ENCODE measurements at regions not wholly inside any gene's neighbourhood (a gene's known extent, or its start where the extent isn't known, plus 50 kb on each side); places are given as distances from the start of the nearest gene placed in this dataset.
"Not testable (repeated sequence)": the region's sequence is repeated elsewhere in the genome, so short reads cannot be mapped to it uniquely, and the experiment has no call there.

DNA sequence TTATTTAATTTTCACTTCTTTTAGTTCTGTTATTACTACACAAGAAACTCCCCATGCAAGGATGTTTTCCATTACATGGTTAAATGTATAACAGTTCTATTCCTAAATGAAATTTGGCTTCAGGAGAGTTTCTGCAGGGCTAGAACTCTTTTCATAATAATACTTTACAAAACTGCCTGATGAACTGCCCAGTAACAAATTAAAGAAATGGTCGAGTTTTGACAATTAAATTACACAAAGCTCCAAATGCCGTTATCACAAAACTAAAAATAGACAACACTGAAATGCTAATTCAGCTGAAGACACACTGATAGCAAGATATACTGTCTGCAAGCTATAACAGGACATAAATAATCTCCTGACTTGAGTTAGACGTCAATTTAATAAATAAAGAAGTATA lies 435.2 kb upstream of the CCDC54 start:
- DNase-seq: no peak

DNA sequence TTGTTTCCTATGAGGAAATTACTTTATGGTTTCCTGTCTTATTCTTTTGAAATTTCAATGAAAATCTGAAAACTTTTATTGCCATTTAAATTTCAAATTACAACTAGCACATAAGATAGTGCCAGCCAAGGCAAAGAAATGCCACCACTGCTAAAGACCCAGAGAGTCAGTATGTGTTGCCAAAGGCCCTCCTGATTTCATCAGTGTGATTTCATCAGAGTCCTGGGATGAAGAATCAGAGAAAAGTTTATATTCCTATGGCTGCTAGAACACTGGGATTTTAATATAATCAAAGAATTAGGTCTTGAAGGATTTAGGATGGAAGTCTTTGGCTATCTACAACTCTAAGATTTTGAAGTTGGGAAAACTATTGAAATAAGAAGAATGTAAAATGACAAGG lies 434.2 kb upstream of the CCDC54 start:
- DNase-seq: no peak

DNA sequence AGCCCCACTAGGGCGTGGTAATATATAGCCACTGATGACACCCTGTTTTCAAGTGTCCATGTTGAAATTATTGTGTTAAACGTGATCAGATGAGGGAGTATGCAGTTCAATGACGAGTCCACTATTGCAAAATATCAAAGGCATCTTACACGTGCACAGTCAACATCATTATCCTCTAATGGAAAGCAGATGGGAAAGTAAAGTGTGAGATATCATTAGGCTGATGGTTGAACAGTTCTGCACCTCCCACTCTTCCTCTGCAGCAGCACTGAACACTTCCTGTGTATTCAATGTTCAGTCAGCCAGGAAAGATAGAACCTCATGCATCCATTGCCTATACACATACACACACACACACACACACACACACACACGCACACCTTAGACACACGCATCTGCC lies 431.8 kb upstream of the CCDC54 start:
- no peak for DNase-seq

DNA sequence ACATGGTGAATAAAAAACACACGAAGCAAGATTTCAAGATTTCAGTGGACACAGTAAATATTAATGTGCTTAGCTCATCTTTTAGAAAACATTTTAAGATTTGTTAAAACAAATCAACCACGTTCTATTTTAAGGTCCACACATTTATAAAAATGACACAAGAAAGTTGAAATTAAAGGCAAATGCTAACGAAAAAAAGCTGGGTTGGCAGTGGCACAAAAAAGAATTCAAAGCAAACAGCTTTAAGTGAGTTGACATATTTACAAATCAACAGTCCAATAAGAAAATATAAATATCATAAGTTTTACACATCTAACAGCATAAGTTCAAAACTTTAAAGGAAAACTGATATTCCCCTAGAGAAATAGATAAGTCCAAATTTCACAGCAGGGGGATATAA lies 430.4 kb upstream of the CCDC54 start:
- no peak for DNase-seq

DNA sequence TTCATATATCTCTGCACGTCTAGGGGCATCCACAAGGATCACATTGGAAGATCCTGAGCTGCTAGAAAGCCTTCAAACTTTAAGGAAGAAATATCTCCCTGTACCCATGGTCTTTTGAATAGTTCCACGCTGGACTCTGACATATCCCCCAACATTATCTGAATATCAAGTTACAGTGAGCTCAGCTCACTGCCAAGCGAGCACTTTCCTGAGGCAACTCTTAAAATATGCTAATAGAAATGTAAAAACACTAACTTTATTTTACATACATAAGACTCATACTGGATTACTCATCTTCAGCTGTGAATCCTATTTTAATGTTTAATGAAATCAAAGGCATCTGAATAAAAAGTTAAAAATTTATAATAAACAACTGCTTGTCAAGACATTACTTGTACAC lies 420.2 kb upstream of the CCDC54 start:
- no peak for DNase-seq

DNA sequence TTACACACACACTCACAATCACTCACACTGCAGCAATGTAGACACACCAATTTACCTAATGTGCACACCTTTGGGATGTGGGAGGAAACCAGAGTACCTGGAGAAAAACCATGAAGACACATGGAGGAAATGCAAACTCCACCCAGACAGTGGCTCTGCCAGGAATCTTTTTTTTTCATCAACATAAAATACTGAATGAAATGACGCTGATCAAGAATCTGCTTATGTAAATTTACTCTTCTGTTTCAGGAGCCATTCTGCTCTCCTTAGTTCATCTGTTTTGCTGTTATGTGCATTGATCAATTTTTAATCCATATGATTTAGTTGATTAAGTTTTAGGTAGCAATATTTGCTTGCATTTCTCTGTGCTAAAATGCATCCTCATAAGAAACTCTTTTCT lies 414.2 kb upstream of the CCDC54 start:
- DNase-seq: no peak

GRCh38 chr3:106963442-106963841 lies 413.8 kb upstream of the CCDC54 start:
- DNase-seq: no peak

GRCh38 chr3:106965307-106965706 lies 411.9 kb upstream of the CCDC54 start:
- no peak for DNase-seq

GRCh38 chr3:106969596-106969995 lies 407.6 kb upstream of the CCDC54 start:
- no peak for DNase-seq

GRCh38 chr3:106981392-106981791 lies 395.8 kb upstream of the CCDC54 start:
- no peak for DNase-seq

GRCh38 chr3:106985721-106986120 lies 391.5 kb upstream of the CCDC54 start:
- DNase-seq: no peak

DNA sequence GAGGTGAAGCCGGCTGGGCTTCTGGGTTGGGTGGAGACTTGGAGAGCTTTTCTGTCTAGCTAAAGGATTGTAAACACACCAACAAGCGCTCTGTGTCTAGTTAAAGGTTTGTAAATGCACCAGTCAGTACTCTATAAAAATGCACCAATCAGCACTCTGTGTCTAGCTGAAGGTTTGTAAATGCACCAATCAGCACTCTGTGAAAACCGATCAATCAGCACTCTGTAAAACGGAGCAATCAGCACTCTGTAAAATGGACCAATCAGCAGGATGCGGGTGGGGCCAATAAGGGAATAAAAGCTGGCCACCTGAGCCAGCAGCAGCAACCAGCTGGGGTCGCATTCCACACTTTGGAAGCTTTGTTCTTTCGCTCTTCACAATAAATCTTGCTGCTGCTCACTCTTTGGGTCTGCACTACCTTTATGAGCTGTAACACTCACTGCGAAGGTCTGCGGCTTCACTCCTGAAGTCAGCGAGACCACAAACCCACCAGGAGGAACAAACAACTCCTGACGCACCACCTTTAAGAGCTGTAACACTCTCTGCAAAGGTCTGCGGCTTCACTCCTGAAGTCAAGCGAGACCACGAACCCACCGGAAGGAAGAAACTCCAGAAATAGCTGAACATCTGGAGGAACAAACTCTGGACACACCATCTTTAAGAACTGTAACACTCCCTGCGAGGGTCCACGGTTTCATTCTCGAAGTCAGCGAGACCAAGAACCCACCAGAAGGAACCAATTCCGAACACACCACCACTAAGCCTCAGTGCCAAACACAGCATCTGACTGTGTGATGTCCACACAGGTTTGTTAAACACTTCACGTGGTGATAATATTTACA lies 378.2 kb upstream of the CCDC54 start:
- peak in 2 of 5 experiments; percentile 30 to 44 for DNase-seq

DNA sequence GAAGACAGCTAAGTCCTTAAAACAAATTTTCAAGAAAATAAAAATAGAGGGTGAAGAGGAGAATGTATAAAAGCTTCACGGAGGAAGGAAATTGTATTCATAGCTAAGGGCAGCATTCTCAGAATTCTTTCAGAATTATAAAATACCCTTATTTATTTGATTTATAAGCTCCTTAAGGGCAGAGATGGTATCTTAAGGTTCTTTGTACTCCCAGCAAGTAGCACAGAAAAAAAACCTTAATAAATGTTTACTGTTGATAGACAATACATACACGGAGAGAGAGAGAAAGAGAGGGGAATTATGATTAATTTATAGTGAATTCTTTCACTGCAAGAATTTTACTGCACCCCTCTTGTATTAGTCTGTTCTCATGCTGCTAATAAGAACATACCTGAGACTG lies 375.6 kb upstream of the CCDC54 start:
- DNase-seq: no peak

DNA sequence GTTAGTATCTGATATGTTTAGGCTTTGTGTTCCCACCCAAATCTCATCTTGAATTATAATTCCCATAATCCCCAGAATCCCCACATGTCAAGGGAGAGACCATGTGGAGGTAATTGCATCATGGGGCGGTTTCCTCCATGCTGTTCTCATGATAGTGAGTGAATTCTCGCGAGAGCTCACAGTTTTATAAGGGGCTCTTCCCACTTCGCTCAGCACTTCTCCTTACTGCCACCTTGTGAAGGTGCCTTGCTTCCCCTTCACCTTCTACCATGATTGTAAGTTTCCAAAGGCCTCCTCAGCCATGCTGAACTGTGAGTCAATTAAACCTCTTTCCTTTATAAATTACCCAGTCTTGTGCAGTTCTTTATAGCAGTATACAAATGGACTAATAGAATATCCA lies 371.9 kb upstream of the CCDC54 start:
- DNase-seq: not testable (repeated sequence)

DNA sequence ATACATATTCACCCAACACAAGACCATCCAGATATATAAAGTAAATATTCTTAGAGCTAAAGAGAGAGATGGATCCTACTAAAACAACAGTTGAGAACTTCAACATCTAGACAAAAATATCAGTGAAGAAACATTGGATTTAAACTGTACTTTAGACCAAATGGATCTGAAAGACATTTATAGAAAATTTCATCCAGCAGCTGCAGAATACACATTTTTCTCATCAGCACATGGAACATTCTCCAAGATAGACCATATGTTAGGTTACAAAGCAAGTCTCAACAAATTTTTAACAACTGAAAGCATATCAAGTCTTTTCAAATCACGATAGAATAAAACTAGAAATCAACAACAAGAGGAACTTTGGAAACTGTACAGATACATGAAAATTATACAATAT lies 369.0 kb upstream of the CCDC54 start:
- DNase-seq: no peak

DNA sequence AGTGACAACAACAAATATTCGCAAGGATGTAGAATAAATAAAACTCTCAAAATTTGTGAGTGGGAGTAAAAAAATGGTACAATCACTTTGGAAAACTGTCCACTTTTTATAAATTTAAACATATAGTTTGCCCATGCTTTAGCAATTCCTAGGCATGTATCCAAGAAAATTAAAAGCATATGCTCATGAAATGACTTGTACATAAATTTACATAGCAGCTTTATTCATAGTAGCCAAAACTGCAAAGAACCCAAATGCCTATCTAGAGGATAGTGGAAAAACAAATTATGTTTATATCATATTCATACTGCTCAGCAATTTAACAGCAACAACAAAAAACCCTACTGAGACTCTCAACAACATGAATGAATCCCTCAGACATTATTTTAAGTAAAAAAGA lies 363.6 kb upstream of the CCDC54 start:
- DNase-seq: no peak

GRCh38 chr3:107024551-107025026 lies 352.6 kb upstream of the CCDC54 start:
- DNase-seq: no peak

- no peak for DNase-seq
Measured at GRCh38 chr3:107025961-107026360, 351.3 kb upstream of the CCDC54 start.

- no peak for DNase-seq
Measured at GRCh38 chr3:107028086-107028485, 349.2 kb upstream of the CCDC54 start.

DNA sequence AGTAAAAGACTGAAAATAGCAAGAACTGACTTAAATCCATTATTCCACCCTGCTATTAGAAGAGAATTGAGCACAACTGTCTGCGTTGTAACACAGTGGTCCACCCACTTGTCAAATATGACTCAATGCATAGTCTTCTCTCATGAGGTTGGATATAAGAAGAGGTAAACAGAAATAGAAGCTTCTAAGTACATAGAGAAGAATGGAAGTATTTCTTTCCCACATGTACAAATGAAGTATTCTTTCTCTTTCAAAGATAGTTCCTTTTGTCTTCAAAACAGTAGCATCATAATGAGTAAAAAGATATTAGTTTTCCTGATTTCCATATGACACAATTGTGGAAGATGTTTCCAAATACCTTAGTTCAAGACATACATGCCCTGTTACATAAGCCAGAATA lies 348.6 kb upstream of the CCDC54 start:
- no peak for DNase-seq

GRCh38 chr3:107032111-107032510 lies 345.1 kb upstream of the CCDC54 start:
- no peak for DNase-seq

DNA sequence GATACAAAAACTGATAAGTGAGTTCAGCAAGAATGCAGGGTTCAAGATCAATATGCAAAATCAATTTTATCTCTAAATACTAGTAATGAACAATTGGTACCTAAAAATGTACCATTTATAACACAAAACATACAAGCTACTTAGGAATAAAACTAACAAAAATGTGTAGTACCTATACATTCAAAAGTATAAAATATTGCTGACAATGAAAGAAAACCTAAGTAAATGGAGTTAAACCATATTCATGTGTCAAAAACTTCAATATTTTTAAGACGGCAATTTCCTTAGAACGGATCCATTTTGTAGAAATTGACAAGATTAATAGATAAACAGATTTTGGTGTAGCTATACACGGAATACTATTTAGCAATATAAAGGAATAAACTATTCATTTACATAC lies 343.1 kb upstream of the CCDC54 start:
- DNase-seq: no peak

DNA sequence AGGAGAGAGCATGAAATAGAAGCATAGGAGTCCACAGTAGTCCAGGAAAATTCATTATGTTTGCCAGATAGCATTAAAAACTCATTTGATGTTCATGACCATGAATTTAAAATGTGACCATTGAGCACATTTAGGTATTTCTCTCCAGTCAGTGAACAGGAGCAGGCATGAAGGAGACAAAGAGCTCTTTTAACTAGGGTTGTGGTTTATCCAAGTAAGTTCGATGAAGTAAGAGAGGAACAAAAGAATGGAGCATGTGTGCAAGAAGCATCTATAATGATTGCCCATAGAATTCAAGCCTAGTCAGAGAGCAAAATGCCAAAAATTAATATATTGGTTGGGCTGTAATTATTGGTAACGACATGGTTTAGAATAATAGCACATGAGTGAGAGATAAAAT lies 342.1 kb upstream of the CCDC54 start:
- no peak for DNase-seq

DNA sequence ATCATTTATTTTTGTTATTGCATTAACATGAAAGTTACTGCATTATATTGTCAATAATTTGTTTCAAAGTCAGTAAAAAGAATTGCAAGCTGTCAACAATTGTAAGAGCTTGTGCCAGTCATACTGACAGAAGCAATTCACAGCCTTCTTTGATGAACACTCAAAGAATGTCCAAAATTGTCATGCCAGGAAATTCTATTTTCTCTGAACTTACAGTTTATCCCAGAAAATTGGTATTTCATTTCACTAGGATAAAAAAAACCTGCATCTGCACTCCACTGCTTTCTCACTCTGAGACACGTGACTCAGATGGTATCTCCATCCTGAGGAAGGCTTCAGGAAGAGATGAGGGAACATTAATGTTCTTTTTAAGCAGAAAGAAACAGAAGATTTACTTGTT lies 332.6 kb upstream of the CCDC54 start:
- DNase-seq: no peak

DNA sequence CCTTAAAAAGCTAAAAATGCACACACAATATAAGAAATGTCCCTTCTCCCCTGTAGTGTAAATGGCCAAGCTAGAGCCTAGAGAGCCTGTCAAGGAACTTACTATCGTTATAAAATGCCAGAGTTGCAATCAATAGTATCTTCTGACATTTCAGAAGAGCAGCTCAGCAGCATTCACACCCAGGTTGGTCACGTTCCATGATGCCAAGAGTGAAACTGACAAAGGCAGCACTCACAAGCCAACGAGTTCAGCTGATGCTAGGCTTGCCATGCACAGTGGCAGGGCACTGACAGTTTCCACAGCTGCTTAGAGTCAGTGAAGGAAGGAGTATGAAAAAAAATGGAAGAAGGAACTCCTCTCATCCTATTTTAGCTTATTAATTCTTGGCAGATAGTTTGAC lies 331.4 kb upstream of the CCDC54 start:
- DNase-seq: no peak

Measured in T-helper 2 cell (primary cell).